GM23248 (cell line): ENCODE measurements at regions not wholly inside any gene's neighbourhood (a gene's known extent, or its start where the extent isn't known, plus 50 kb on each side); places are given as distances from the start of the nearest gene placed in this dataset.

Source experiments
- EZH2 ChIP-seq: fragments of 200-600 bp; sonication (generic); IDR thresholded peaks from 2 replicates; pipeline ENCODE4 v1.6.1; 2018; ENCODE audit warnings: antibody characterized with exemption, mild to moderate bottlenecking; ENCODE audit not compliant: insufficient read depth, poor library complexity, severe bottlenecking
- EZH2phosphoT487 ChIP-seq: fragments of 200-600 bp; sonication (generic); IDR thresholded peaks from 2 replicates; pipeline ENCODE4 v1.6.1; 2018; ENCODE audit warnings: antibody characterized with exemption, moderate library complexity, mild to moderate bottlenecking, low read depth; ENCODE audit not compliant: insufficient read depth

DNA sequence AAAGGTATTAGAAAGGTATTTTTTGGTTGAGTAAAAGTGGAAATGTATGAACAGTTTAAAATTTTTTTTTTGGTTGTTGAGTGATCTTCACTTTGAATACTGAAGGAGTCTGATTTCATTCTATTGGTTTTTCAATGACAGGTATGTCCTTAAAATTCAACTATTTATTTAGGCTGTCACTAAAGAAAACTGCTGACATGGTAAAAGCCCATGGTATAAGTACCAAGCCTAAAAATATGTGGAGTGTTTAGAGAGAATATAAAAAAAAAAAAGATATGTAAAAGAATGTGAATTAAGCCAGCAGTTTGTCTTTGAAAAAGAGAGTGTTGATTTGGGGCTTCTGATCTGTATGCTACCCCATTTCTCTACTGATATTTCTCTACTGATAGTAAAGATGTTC, 90.3 kb upstream of the SUCLG2 start:
- no peak for TF ChIP-seq EZH2
- no peak for TF ChIP-seq EZH2phosphoT487
